Uterus (tissue), 3 donors: ENCODE measurements at regions not wholly inside any gene's neighbourhood (a gene's known extent, or its start where the extent isn't known, plus 50 kb on each side); places are given as distances from the start of the nearest gene placed in this dataset.

ENCODE experiments used
- DNase-seq, 2 donors: peaks; one replicate each; pipeline ENCODE4 v3.0.0-alpha.2; 2019 to 2020
- H3K27ac ChIP-seq, 2 donors: fragments of 200-600 bp; sonication (generic); 1 replicate in 1 of 2; 2 replicates in 1 of 2; pipeline ENCODE4 v1.5.1; 2016 to 2018
- H3K27me3 ChIP-seq, 2 donors: fragments of 200-600 bp; sonication (generic); one replicate each; pipeline ENCODE4 v1.5.1; 2018 to 2019; ENCODE audit warnings: control low read depth in 1 of 2
- H3K36me3 ChIP-seq, 2 donors: fragments of 200-600 bp; sonication (generic); one replicate each; pipeline ENCODE4 v1.5.1; 2019; ENCODE audit warnings: control low read depth in 1 of 2
- H3K4me1 ChIP-seq, 2 donors: fragments of 200-600 bp; sonication (generic); one replicate each; pipeline ENCODE4 v1.5.1; 2018 to 2019; ENCODE audit warnings: control low read depth in 1 of 2
- H3K4me3 ChIP-seq, 2 donors: fragments of 200-600 bp; sonication (generic); 1 replicate in 1 of 2; 2 replicates in 1 of 2; pipeline ENCODE4 v1.5.1; 2018 to 2019; ENCODE audit warnings: mild to moderate bottlenecking in 1 of 2
- H3K9me3 ChIP-seq, 2 donors: fragments of 200-600 bp; sonication (generic); one replicate each; pipeline ENCODE4 v1.5.1; 2019; ENCODE audit warnings: control low read depth in 1 of 2
- CTCF ChIP-seq, 4 experiments: fragments of 200-600 bp in 2 of 4; fragments of 450-650 bp in 2 of 4; sonication (generic) in 2 of 4; IDR thresholded peaks; one replicate each; pipeline ENCODE4 v1.5.1; 2016 to 2019; ENCODE audit warnings: antibody characterized with exemption in 4 of 4, mild to moderate bottlenecking in 2 of 4, moderate library complexity in 1 of 4
- POLR2A ChIP-seq, 2 donors: fragments of 450-650 bp; IDR thresholded peaks; one replicate each; pipeline ENCODE4 v1.6.1; 2016; ENCODE audit warnings: antibody characterized with exemption in 2 of 2, mild to moderate bottlenecking in 1 of 2, moderate library complexity in 1 of 2
- intact Hi-C: fragments of 100-400 bp; cut with DNase I; formaldehyde crosslinking; loops from one replicate; pipeline ENCODE4 v1.15.1; 2023; ENCODE audit warnings: low total_unique reads
- donor health status: DM: yes; HTN: yes; CAD: no.

- no peak for TF ChIP-seq POLR2A (IDR thresholded peaks at IDR 0.05)
- H3K27me3 ChIP-seq: no peaks in the 10 kb centered on the region
- H3K9me3 ChIP-seq: no peaks in the 10 kb centered on the region
- no peak overlapping the region for H3K27ac ChIP-seq
- no peak for DNase-seq
- H3K36me3 ChIP-seq: no peaks in the 10 kb centered on the region
- intact Hi-C loops: no loop called here
- H3K4me1 ChIP-seq: peaks cover 0 to under 1% of the 10 kb centered on the region in 2 donors
- H3K4me3 ChIP-seq: no peak overlapping the region
Observed at GRCh38 chr17:64771980-64772844, 110.1 kb upstream of the SMURF2 start.

GRCh38 chr17:64769712-64770111 lies 107.6 kb upstream of the SMURF2 start:
- TF ChIP-seq CTCF (IDR thresholded peaks at IDR 0.05) (no peak), POLR2A (IDR thresholded peaks at IDR 0.05) (no peak)
- H3K27ac ChIP-seq: no peak overlapping the region
- no peaks in the 10 kb centered on the region for H3K36me3 ChIP-seq
- no peaks in the 10 kb centered on the region for H3K4me1 ChIP-seq
- H3K9me3 ChIP-seq: no peaks in the 10 kb centered on the region
- no peak overlapping the region for H3K4me3 ChIP-seq
- intact Hi-C loops: no loop called here
- H3K27me3 ChIP-seq: no peaks in the 10 kb centered on the region
- DNase-seq: no peak

- Histone ChIP-seq H3K36me3 (no peaks in the 10 kb centered on the region), H3K9me3 (no peaks in the 10 kb centered on the region), H3K27me3 (no peaks in the 10 kb centered on the region), H3K4me1 (no peaks in the 10 kb centered on the region), H3K27ac (no peak overlapping the region), H3K4me3 (no peak overlapping the region)
- no peak for TF ChIP-seq CTCF (IDR thresholded peaks at IDR 0.05)
- TF ChIP-seq POLR2A (IDR thresholded peaks at IDR 0.05): no peak
- intact Hi-C loops: no loop called here
- no peak for DNase-seq
Observed at GRCh38 chr17:64767269-64767997, 105.3 kb upstream of the SMURF2 start.

- no peak for TF ChIP-seq POLR2A (IDR thresholded peaks at IDR 0.05)
- no peak for TF ChIP-seq CTCF (IDR thresholded peaks at IDR 0.05)
- no peaks in the 10 kb centered on the region for H3K9me3 ChIP-seq
- intact Hi-C loops: no loop called here
- no peak for DNase-seq
- H3K4me1 ChIP-seq: no peaks in the 10 kb centered on the region
- no peak overlapping the region for H3K27ac ChIP-seq
- no peak overlapping the region for H3K4me3 ChIP-seq
- no peaks in the 10 kb centered on the region for H3K36me3 ChIP-seq
- no peaks in the 10 kb centered on the region for H3K27me3 ChIP-seq
Observed at GRCh38 chr17:64765191-64765889, 103.2 kb upstream of the SMURF2 start.

GRCh38 chr17:64750891-64751677 lies 89.0 kb upstream of the SMURF2 start:
- intact Hi-C loops: no loop called here
- Histone ChIP-seq H3K9me3 (no peaks in the 10 kb centered on the region), H3K27ac (no peak overlapping the region), H3K36me3 (no peaks in the 10 kb centered on the region), H3K27me3 (no peaks in the 10 kb centered on the region), H3K4me1 (peaks cover 0 to 3% of the 10 kb centered on the region in 2 donors), H3K4me3 (no peak overlapping the region)
- no peak for DNase-seq
- TF ChIP-seq POLR2A (IDR thresholded peaks at IDR 0.05) (no peak), CTCF (IDR thresholded peaks at IDR 0.05) (no peak)
